AG08395 (cell line): ENCODE measurements at regions not wholly inside any gene's neighbourhood (a gene's known extent, or its start where the extent isn't known, plus 50 kb on each side); places are given as distances from the start of the nearest gene placed in this dataset.

Source experiments
- DNase-seq: peaks from one replicate; pipeline ENCODE4 v3.0.0; 2012; ENCODE audit warnings: mixed read lengths, low spot score

- DNase-seq, result no peak
Observed at GRCh38 chr2:15780234-15780633, 160.1 kb upstream of the MYCN start.

DNA sequence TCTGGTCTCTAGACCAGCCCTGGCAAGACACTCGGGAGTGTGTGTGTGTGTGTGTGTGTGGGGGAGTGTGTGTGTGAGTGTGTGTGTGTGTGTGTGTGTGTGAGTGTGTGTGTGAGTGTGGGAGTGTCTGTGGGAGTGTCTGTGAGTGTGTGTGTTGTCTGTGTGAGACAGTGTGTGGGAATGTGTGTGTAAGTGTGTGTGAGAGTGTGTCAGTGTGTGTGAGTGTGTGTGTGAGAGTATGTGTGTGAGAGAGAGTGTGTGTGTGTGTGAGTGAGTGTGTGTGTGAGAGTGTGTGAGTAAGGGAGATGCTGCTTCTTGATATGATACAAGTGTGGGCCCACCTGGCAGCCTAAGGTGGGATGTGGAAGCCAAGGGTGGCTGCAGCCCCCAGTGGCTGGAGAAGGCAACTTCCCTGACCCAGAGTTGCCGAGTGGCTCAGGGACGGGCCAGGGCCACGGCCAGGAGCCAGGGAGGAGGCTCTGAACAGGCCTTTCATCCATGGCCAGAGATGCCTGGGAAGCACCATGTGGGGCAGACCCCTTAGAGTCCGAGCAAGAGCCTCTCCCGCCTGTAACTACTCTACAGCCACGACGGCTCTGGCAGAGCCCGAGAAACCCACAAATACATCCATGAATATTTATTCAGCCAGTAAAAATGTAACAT is 159.3 kb upstream of the MYCN start:
- DNase-seq, result no peak

GRCh38 chr2:15782009-15782751 is 158.2 kb upstream of the MYCN start:
- DNase-seq, result no peak

- no peak for DNase-seq
Observed at GRCh38 chr2:15782769-15783294, 157.5 kb upstream of the MYCN start.

- no peak for DNase-seq
Observed at GRCh38 chr2:15783489-15783888, 156.9 kb upstream of the MYCN start.

GRCh38 chr2:15784106-15784885 is 156.1 kb upstream of the MYCN start:
- no peak for DNase-seq

GRCh38 chr2:15784886-15785801 is 155.2 kb upstream of the MYCN start:
- no peak for DNase-seq

GRCh38 chr2:15786003-15786654 is 154.2 kb upstream of the MYCN start:
- no peak for DNase-seq

- no peak for DNase-seq
Observed at GRCh38 chr2:15786901-15787300, 153.4 kb upstream of the MYCN start.

- no peak for DNase-seq
Observed at GRCh38 chr2:15787535-15788454, 152.6 kb upstream of the MYCN start.

GRCh38 chr2:15788455-15788829 is 151.9 kb upstream of the MYCN start:
- DNase-seq, result no peak

DNA sequence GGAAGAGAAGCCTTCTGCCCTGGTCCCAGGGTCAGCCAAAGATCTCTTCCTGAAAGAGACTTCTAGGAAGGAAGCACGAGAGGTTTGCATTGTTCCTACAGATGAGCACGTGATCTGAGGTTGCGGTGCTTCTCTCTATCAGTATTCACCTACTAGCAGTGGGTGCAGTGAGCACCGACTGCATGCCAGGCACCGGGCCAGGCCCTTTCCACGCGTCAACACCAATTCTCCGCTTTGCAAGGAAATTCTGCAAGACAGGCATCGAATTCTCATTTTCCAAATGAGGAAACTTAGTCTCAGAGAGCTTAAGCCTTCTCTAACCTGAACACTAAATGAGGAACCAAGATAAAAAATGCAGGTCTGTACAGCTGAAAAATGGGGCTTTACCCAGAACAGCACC is 151.5 kb upstream of the MYCN start:
- DNase-seq, result no peak

- no peak for DNase-seq
Observed at GRCh38 chr2:15789381-15790062, 150.8 kb upstream of the MYCN start.

- DNase-seq, result no peak
Observed at GRCh38 chr2:15790326-15790725, 150.0 kb upstream of the MYCN start.

- DNase-seq, result no peak
Observed at GRCh38 chr2:15790838-15791237, 149.5 kb upstream of the MYCN start.

- DNase-seq, result no peak
Observed at GRCh38 chr2:15791294-15791693, 149.1 kb upstream of the MYCN start.

GRCh38 chr2:15792331-15792730 is 148.0 kb upstream of the MYCN start:
- no peak for DNase-seq

DNA sequence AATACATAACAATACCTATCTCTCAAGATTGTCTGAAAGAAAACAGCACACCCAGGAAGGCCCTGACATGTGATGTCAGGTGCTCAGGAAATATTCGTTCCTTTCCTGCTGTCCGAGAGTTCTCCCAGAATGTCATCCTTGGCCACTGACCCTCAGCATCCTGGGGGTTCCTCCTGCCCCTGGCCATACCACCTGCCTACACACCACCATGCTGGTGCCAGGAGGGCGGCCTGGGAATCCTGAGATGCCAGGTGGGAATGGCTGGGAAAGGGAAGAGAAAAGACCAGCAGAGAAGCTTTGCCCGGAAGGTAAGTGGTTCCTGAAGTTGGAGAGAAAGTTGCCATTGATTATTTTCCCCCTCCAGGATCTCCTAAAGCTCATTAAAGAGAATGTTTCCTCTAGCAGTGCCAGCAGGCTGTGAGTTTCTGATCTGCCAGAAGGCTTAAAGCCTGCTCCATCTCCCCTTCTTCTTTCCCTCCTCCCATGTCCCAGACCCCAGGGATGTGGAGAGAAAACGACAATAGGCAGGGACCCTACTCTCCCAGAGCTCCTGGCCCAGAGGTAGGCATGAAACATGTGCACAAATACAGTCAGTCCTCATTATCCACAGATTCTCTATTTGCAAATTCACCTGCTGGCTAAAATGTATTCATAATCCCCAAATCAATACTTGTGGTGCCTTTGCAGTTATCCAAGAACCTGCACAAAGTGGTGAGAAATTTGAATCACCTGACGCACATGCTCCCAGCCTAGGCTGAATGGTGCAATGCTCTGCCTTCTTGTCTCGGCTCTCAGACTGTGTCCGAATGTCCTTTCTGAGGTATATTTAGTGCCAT is 147.1 kb upstream of the MYCN start:
- DNase-seq, result no peak

DNA sequence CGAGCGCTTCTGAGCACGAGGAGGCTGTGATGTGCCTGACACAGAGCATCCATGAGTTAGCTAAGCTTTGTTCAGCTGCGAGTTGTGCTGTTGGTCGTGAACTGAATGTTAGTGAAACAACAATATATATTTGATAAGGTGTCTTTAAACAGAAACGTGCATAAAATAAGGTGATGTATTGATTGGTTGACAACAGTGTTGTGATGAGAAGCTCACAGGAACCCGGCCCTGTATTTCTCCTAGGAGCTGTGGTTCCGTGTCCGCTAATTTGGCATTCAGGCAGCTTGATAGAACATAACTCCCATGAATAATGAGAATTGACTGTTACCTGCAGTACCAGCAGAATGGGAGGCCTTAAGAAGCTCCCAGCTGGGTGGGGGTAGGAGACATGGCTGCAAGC is 146.4 kb upstream of the MYCN start:
- DNase-seq, result no peak
